ENCODE measurements at regions not wholly inside any gene's neighbourhood (a gene's known extent, or its start where the extent isn't known, plus 50 kb on each side); places are given as distances from the start of the nearest gene placed in this dataset.

DNA sequence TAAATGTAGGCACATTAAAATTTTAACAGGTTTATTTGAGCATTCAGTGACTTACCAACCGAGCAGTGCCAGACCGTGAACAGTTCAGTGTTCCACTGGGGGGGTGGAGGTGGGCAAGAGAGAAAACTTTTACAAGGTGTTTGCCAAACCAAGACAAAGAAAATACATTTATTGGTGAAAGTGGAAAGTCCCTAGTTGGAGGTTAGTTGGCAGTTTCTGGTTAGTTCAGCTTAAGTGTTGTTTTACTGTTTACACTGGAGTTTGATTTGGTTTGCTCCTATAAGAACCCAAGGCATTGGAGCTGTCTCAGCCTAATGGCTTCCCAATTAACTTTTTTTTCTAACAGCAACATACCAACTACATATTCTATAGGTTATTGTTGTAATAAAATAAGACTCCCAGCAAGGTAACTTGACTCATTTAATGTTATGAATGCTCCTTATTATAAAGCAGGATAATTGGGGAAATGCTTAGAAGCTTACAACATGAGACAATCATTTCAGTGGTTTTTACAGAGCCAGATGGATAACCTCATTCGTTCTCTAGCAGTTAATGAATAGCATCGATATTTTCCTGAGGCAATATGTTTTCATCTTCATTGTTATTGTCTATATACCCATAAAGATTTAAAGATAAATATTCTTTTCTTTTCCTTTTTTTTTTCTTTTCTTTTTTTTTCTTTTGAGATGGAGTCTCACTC, 115.8 kb downstream of the ETNK1 start:
- Mint-ChIP-seq H3K27ac (no peak overlapping the region), H3K4me1 (no peaks in the 10 kb centered on the region), H3K36me3 (no peaks in the 10 kb centered on the region), H3K27me3 (peaks cover 2% of the 10 kb centered on the region), H3K4me3 (no peak overlapping the region), H3K9me3 (no peaks in the 10 kb centered on the region)
- no peak for ATAC-seq

DNA sequence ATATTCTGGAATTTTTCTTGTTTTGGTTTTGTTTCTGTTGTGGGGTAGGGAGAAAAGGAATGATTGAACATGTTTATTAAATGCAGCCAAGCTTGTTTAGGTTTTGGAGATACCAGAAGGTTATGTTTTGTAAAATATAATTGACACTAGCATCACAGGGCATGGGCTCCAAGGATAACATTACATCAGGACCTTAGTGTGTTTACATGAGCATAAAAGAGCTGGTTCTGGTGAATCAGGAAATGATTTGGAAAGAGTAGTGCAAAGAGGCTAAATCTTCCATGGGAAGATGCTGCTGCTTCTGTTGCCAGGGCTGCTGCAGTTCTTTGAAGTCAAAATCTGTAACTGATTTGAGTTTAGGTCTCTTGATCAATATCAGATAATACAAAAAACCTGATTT, 118.7 kb downstream of the ETNK1 start:
- H3K36me3 Mint-ChIP-seq = no peaks in the 10 kb centered on the region
- no peak overlapping the region for H3K4me3 Mint-ChIP-seq
- no peak for ATAC-seq
- peaks cover 22% of the 10 kb centered on the region for H3K27me3 Mint-ChIP-seq
- H3K4me1 Mint-ChIP-seq = no peaks in the 10 kb centered on the region
- H3K27ac Mint-ChIP-seq = no peak overlapping the region
- H3K9me3 Mint-ChIP-seq = no peaks in the 10 kb centered on the region

DNA sequence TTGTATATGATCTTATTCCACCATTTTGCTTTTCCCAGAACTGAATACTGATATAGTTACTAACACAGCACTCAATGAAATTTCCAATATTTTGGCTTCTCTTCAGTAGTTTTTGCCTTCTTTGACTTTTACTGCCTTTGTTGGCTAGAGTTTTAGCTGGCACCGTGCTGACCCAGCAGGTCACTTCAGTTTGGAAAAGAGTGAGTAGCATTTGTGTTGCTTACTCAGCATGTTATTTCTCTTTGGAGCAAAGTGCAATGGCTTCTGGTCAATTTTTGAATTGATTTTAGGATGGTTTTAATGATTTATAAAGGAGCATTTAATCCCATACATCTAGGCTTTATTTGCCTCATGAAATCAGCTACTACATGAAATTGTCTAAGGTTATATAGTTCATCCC, 119.2 kb downstream of the ETNK1 start:
- Mint-ChIP-seq H3K4me1 (no peaks in the 10 kb centered on the region), H3K4me3 (no peak overlapping the region), H3K27ac (no peak overlapping the region), H3K9me3 (no peaks in the 10 kb centered on the region), H3K36me3 (no peaks in the 10 kb centered on the region), H3K27me3 (peaks cover 26% of the 10 kb centered on the region)
- ATAC-seq = no peak

DNA sequence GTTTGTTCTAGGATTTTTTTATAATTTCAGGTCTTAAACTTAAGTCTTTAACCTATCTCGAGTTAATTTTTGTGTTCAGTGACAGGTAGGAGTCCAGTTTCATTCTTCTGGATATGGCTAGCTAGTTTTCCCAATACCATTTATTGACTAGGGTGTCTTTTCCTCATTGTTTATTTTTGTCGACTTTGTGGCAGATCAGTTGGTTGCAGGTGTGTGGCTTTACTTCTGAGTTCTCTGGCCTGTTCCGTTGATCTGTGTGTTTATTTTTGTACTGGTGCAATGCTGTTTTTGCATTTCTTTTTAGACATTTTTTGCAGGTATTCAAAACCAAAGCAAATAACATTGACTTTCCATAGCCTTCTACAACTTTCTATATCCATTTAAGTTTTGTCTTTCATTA, 121.7 kb downstream of the ETNK1 start:
- Mint-ChIP-seq H3K9me3 (no peaks in the 10 kb centered on the region), H3K4me1 (no peaks in the 10 kb centered on the region), H3K4me3 (no peak overlapping the region), H3K36me3 (no peaks in the 10 kb centered on the region), H3K27ac (no peak overlapping the region), H3K27me3 (peaks cover 34% of the 10 kb centered on the region)
- no peak for ATAC-seq

DNA sequence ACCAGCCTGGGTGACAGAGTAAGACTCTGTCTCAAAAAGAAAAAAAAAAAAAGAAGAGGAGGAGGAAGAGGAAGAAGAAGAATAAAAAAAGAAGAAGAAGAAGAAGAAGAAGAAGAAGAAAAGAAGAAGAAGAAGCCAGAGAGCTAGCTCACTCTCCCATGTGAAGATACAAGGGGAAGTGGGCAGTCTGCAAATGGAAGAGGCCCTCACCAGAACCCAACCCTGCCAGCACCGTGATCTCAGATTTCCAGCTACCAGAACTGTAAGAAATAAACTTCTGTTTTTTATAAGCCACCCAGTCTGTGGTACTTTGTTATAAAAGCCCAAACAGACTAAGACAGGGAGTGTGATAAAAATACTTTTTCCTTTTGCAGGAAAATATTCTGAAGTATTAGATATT, 130.7 kb downstream of the ETNK1 start:
- H3K27ac Mint-ChIP-seq = no peak overlapping the region

DNA sequence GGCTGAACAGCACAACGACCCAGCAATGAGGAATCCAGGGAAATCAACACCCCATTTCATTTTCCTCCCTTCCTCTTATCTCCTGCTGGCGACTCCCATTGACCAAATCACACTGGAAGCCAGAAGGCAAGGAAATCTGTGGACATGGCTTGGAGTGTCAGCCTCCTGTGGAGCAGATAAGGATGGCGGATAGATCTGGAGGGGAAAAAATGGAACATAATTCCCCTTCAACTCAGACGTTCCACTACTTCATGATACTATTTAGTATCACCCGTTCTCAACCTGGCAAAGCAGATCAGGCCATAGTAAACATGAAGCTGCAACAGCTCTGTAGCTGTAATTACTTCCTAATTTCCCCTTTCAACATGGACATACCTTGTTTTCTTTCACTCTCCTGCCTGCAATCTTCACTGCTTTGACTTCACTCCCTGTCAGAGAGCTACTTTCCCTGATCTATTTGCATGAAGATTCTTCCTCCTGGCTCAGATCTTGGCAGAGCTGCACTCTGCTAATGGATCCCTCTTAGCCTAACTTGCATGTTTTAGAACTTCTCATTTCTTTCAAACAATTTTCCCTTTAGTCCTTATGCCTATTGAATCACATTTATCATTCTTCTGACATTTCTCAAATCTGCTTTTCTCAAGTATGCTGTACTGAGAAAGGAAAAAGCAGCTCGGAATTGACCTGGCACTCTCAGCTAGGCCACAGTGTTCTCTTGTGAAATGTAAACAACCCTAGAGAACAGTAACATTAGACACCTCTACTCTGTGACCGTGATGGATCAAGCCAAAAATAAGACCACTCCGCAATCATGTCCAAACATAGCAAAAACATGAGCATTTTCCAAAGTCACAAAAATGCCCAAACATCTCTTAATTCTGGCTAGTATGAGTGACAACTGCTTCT, 135.1 kb downstream of the ETNK1 start:
- ATAC-seq = no peak

More for the DNA sequence above, 130.7 kb downstream of the ETNK1 start:
- Mint-ChIP-seq H3K4me3 (no peak overlapping the region), H3K9me3 (peaks cover 14% of the 10 kb centered on the region), H3K36me3 (no peaks in the 10 kb centered on the region), H3K4me1 (no peaks in the 10 kb centered on the region), H3K27me3 (peaks cover 13% of the 10 kb centered on the region)
- no peak for ATAC-seq

DNA sequence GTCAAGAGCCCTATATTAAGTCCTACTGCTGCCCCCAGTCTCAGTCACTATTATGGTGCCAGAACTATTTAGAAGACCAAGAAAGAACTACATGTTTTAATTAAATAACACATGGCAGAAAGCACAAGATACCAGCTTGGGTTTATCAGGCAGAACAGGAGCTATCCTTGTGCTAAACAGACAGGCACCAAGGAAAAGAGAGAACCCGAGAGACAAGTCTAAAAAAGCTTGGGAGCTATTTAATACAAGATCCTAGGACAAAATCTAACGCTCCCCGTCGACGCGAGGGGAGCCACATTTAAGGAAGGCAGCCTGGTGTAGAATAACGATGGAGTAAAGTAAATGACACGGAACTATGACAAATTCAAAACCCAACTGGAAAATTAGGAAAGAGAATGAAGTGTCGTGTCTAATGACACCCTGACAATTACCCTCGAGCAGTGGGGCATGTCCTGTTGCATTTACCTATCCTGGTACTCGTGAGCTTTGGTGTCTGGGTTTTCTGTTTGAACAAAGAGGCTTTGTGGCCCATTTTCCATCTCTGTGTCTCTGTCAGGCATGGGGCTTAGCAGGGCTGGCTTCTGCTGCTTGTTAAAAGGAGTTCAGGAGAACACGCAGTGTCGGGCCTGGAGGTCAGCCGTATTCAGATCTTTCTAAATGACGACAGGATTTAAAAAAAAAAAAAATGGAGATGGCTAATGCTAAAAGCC, 140.6 kb downstream of the ETNK1 start:
- H3K4me3 Mint-ChIP-seq = no peak overlapping the region
- H3K4me1 Mint-ChIP-seq = no peaks in the 10 kb centered on the region
- no peaks in the 10 kb centered on the region for H3K36me3 Mint-ChIP-seq
- H3K9me3 Mint-ChIP-seq = no peaks in the 10 kb centered on the region
- H3K27me3 Mint-ChIP-seq = no peaks in the 10 kb centered on the region
- H3K27ac Mint-ChIP-seq = no peak overlapping the region
- no peak for ATAC-seq

More for the DNA sequence above, 135.1 kb downstream of the ETNK1 start:
- H3K4me3 Mint-ChIP-seq = no peak overlapping the region
- H3K36me3 Mint-ChIP-seq = no peaks in the 10 kb centered on the region
- no peaks in the 10 kb centered on the region for H3K27me3 Mint-ChIP-seq
- H3K9me3 Mint-ChIP-seq = peaks cover 3% of the 10 kb centered on the region
- no peak overlapping the region for H3K27ac Mint-ChIP-seq
- no peaks in the 10 kb centered on the region for H3K4me1 Mint-ChIP-seq

DNA sequence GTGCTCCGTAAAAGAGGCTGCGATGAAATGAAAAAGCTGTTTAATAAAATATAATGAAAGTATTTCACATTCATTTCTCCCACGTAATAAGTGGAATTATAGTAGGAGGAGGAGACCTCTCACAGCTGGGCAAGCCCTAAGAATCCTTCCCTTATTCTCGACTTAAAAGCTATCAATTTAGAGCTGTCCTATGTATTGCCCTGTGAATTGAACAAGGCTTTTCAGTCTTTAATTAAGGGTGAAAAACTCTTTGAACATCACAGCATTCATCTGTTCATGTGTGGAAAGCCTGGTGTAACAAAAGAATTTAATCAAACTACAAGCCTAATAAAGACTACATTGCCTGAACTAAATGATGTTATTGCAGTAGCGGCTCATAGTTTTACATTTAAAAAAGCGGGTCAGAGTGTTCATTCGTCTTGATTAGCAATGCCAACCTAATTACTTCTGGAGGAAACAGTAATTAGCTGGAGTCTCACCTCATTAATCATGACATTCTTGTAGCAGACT, 142.0 kb downstream of the ETNK1 start:
- H3K4me3 Mint-ChIP-seq = no peak overlapping the region
- no peaks in the 10 kb centered on the region for H3K4me1 Mint-ChIP-seq
- H3K36me3 Mint-ChIP-seq = no peaks in the 10 kb centered on the region
- ATAC-seq = no peak
- no peaks in the 10 kb centered on the region for H3K27me3 Mint-ChIP-seq
- H3K27ac Mint-ChIP-seq = no peak overlapping the region
- H3K9me3 Mint-ChIP-seq = no peaks in the 10 kb centered on the region

DNA sequence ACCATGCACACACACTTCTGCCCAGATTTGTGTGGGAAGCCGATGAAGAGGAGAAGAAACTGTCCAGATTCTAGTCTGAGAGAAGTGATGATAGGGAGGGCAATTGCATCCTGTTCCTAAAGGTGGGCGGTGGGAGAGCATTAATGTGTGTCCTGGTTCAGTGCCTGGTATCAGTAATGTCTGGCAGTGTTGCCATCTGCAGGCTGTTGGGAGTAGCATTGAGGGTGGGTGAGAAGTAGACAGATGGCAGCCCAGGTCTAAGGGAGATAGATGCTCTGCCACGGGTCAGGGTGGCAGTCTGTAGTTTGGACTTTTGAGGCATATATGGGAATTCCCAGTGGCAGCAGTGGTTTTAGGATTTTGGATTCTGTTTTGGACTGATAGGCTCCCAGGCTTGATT, 156.4 kb downstream of the ETNK1 start:
- Mint-ChIP-seq H3K36me3 (no peaks in the 10 kb centered on the region), H3K27me3 (peaks cover 19% of the 10 kb centered on the region), H3K27ac (no peak overlapping the region), H3K9me3 (peaks cover 4% of the 10 kb centered on the region), H3K4me1 (no peaks in the 10 kb centered on the region), H3K4me3 (no peak overlapping the region)
- ATAC-seq = no peak

DNA sequence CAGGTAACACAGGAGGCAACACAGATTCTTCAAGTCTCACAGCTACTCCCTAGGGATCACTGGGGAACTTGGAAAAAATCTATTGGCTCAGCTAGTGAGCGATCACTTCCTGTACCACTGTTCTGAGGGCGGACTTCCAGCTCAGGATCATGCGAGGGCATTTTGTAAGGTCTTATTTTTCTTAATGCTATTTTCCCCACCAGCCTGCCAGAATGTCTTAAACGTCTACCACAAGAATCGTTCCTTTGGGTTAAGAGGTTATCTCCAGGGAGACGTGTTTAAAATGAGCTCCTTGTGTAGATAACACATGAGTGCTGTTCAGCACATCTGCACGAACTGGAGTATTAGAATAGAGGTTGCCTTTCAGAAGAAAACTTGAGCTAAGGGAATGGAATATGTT, 162.6 kb downstream of the ETNK1 start:
- no peak overlapping the region for H3K27ac Mint-ChIP-seq
- H3K4me1 Mint-ChIP-seq = no peaks in the 10 kb centered on the region
- no peak for ATAC-seq

DNA sequence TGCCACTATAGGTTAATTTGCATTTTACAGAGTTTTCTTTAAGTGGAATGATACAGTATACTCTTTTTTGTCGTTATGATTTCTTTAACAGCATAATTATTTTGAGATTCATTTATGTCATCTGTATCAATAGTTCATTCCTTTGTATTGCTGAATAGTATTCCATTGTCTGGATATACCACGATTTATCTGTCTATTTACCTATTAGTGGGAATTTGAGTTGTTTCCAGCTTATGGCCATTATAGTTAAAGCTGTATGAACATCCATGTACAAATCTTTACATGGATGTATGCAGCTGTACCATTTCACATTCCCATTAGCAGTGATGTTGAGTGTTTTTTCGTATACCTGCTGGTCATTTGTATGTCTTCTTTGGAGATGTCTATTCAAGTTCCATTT, 163.9 kb downstream of the ETNK1 start:
- no peak for ATAC-seq
- Mint-ChIP-seq H3K4me1 (no peaks in the 10 kb centered on the region), H3K9me3 (peaks cover 6% of the 10 kb centered on the region)

More for the DNA sequence above, 162.6 kb downstream of the ETNK1 start:
- H3K27me3 Mint-ChIP-seq = no peaks in the 10 kb centered on the region
- peaks cover 7% of the 10 kb centered on the region for H3K9me3 Mint-ChIP-seq
- H3K36me3 Mint-ChIP-seq = no peaks in the 10 kb centered on the region
- no peak overlapping the region for H3K4me3 Mint-ChIP-seq

DNA sequence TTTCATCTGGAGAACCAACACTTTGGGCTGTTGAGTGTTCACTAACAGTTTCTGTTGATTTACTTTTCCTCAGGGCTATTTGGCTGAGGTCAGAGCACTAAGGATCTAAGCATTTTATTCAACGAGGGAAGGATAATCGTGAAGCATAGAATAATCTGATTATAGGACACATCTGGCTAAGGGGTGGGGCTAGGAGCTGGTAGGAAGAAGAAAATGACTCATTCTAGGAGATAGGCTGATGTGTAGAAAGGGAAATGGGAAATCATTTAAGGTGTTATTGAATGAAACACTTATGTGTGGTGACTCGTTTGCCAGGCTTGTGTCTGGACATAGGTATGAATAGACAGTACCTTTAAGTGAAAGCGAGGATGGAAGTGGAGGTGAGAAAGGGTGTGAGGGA, 167.2 kb downstream of the ETNK1 start:
- no peak overlapping the region for H3K4me3 Mint-ChIP-seq
- H3K27me3 Mint-ChIP-seq = no peaks in the 10 kb centered on the region
- no peak overlapping the region for H3K27ac Mint-ChIP-seq
- H3K9me3 Mint-ChIP-seq = peaks cover 3% of the 10 kb centered on the region
- H3K36me3 Mint-ChIP-seq = no peaks in the 10 kb centered on the region
- no peaks in the 10 kb centered on the region for H3K4me1 Mint-ChIP-seq
- ATAC-seq = no peak

More for the DNA sequence above, 163.9 kb downstream of the ETNK1 start:
- H3K27me3 Mint-ChIP-seq = no peaks in the 10 kb centered on the region
- no peaks in the 10 kb centered on the region for H3K36me3 Mint-ChIP-seq
- no peak overlapping the region for H3K27ac Mint-ChIP-seq
- H3K4me3 Mint-ChIP-seq = no peak overlapping the region

DNA sequence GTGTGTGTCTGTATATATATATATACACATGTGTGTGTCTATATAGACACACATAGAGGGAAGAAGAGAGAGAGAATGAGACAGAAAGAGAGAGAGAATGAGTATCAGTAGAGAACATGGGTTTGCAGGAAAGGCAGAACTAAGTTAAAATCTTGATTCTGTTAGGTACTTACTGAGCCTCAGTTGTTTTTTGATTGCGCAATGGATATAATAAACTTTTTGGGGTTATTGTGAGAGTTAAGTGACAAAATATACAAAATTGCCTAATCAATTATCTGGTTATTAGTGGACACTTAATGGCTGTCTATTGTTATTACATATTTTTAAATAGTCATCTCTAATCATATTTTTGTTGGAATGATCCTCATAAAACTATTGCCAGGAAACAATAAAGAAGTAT, 169.0 kb downstream of the ETNK1 start:
- H3K4me1 Mint-ChIP-seq = peaks cover 2% of the 10 kb centered on the region
- peaks cover 3% of the 10 kb centered on the region for H3K9me3 Mint-ChIP-seq

DNA sequence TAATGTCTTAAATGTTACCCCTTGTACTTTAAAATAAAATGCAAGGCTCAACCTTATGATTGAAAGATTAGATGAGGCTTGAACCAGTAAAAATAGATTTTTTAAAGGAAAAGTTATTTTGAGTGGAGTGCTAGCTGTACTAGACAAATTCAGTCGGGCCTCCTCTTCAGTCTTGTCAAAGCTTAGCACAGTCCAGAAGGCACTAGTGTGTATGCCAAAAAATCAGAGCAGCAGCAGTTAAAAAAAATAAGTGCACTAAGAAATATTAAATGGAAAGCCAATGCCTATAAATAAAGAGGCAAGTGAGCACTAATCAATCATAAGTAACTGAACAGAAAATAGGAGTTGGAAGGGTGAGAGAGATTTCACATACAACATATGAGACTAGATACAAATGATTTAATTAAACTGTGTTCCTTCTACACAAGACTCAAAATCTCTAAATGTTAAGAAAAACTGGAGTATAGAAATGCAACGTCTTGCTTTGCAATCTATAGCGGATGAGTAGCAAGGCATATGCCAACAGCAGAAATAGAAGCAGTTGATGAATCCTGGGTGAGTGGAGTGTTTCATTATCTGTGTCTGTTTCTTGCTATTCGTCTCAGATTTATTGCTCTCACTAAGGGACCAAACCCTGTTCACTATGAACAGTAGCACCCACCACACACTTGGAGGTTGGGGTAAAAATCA, 172.1 kb downstream of the ETNK1 start:
- no peak overlapping the region for H3K4me3 Mint-ChIP-seq
- no peaks in the 10 kb centered on the region for H3K9me3 Mint-ChIP-seq
- no peaks in the 10 kb centered on the region for H3K27me3 Mint-ChIP-seq
- no peak overlapping the region for H3K27ac Mint-ChIP-seq
- peaks cover 15% of the 10 kb centered on the region for H3K4me1 Mint-ChIP-seq
- no peaks in the 10 kb centered on the region for H3K36me3 Mint-ChIP-seq
- ATAC-seq = no peak

More for the DNA sequence above, 169.0 kb downstream of the ETNK1 start:
- H3K36me3 Mint-ChIP-seq = no peaks in the 10 kb centered on the region
- ATAC-seq = no peak
- H3K27ac Mint-ChIP-seq = no peak overlapping the region
- no peak overlapping the region for H3K4me3 Mint-ChIP-seq
- no peaks in the 10 kb centered on the region for H3K27me3 Mint-ChIP-seq

DNA sequence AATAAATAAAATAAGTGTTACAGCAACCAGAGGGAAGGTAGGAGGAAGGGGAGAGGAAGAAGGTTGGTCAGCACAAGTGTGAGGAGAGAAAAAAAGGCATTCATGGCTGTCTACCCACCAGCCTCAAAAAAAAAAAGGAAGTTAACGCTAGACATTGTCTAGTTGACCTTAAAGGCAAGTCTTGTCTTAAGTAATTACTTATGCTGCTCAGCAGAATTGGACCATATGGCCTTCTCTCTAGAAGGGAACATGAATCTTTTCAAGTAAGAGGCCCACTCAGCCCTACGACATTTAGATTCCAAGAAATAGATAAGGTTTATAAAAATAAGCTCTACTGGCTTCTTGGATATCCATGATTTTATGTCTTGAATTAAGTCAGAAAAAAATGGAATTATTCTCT, 172.7 kb downstream of the ETNK1 start:
- no peak for ATAC-seq
- Mint-ChIP-seq H3K36me3 (no peaks in the 10 kb centered on the region), H3K4me3 (no peak overlapping the region), H3K27me3 (no peaks in the 10 kb centered on the region), H3K27ac (no peak overlapping the region), H3K4me1 (peaks cover 15% of the 10 kb centered on the region), H3K9me3 (no peaks in the 10 kb centered on the region)

All from stimulated activated memory B cell treated with anti-CD40 and anti-IgM and Interleukin-4, amounts not matched to agents 10 μg/mL and 1 μg/mL and 100 μg/mL, for 72 hours (primary cell).